DOHH2 (cell line): ENCODE measurements at regions not wholly inside any gene's neighbourhood (a gene's known extent, or its start where the extent isn't known, plus 50 kb on each side); places are given as distances from the start of the nearest gene placed in this dataset.

ENCODE experiments used
- EZH2phosphoT487 ChIP-seq: fragments of 200-600 bp; sonication (generic); IDR thresholded peaks from 2 replicates; pipeline ENCODE4 v1.6.1; 2017; ENCODE audit warnings: borderline replicate concordance, mild to moderate bottlenecking, antibody characterized with exemption, low read length, moderate library complexity, mixed read lengths
- TF ChIP-seq, protein P1 (sequence below): fragments of 200-600 bp; sonication (generic); IDR thresholded peaks from one replicate; pipeline ENCODE4 v1.5.1; 2014; ENCODE audit warnings: antibody characterized with exemption, mild to moderate bottlenecking, low read depth, low read length; ENCODE audit not compliant: poor library complexity, severe bottlenecking

DNA sequence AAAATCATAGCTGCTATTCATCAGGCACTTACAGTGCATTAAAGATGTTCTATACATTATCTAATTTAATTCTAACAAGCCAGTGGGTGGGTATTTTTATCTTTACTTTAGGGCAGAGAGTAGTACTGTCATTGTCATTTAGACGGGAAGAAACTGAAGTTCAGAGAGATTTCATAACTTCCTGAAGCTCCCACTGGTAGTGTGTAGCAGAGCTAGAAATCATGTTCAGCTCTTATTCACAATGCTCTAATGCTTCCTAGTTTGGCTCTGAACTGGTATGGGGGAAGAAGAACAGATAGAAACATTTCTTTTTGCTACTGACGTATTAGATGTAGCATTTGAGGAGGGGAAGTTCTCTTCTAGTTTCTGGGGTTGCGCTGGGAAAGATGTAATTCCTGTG is 116.7 kb downstream of the CYP26A1 start:
- TF ChIP-seq, protein P1, sequence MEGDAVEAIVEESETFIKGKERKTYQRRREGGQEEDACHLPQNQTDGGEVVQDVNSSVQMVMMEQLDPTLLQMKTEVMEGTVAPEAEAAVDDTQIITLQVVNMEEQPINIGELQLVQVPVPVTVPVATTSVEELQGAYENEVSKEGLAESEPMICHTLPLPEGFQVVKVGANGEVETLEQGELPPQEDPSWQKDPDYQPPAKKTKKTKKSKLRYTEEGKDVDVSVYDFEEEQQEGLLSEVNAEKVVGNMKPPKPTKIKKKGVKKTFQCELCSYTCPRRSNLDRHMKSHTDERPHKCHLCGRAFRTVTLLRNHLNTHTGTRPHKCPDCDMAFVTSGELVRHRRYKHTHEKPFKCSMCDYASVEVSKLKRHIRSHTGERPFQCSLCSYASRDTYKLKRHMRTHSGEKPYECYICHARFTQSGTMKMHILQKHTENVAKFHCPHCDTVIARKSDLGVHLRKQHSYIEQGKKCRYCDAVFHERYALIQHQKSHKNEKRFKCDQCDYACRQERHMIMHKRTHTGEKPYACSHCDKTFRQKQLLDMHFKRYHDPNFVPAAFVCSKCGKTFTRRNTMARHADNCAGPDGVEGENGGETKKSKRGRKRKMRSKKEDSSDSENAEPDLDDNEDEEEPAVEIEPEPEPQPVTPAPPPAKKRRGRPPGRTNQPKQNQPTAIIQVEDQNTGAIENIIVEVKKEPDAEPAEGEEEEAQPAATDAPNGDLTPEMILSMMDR = no peak
- no peak for TF ChIP-seq EZH2phosphoT487
